HG03378 (cell line): ENCODE measurements at regions not wholly inside any gene's neighbourhood (a gene's known extent, or its start where the extent isn't known, plus 50 kb on each side); places are given as distances from the start of the nearest gene placed in this dataset.

Experiments
- ATAC-seq: cut with Tn5 transposase; IDR thresholded peaks from one replicate; pipeline ENCODE4 v1.9.1; 2021; ENCODE audit warnings: mild to moderate bottlenecking, moderate library complexity; ENCODE audit not compliant: unreplicated experiment

DNA sequence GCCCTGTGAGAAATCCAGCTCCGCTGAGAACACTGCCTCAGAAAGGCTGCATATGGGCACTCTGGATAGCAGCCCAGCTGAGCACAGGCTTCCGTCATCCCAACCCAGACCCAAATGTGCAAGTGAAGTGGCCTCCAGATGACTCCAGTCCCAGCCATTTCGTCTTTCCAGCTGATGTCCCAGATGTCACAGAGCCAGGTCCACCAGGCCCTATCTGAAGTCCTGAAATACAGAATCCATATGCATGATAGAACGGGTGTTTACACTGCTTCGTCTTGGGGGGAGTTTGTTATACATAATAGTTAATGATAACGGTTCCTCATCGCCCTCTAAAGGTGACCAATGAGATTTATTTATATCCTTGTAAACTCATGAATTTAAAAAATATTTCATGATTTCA is 72.6 kb upstream of the TRIM2 start:
- ATAC-seq: no peak

DNA sequence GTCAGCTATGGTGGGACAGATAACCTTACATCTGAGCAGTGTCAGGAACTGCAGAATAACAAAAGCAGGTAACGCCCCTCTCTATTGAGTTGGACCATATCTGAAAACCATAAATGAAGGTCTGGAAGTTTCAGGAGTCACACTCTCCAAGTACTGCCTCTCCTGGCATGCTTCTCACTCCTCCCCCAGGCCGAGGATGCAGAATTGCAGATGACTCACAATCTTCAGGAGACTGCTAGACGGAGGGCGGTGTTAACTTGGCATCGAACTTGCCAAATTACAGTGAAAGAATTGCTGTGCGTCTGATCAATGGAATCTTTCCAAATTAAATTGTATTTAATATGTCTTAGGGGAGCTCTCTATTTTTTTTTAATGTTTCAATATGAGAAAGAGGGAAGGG is 67.1 kb upstream of the TRIM2 start:
- ATAC-seq: no peak

DNA sequence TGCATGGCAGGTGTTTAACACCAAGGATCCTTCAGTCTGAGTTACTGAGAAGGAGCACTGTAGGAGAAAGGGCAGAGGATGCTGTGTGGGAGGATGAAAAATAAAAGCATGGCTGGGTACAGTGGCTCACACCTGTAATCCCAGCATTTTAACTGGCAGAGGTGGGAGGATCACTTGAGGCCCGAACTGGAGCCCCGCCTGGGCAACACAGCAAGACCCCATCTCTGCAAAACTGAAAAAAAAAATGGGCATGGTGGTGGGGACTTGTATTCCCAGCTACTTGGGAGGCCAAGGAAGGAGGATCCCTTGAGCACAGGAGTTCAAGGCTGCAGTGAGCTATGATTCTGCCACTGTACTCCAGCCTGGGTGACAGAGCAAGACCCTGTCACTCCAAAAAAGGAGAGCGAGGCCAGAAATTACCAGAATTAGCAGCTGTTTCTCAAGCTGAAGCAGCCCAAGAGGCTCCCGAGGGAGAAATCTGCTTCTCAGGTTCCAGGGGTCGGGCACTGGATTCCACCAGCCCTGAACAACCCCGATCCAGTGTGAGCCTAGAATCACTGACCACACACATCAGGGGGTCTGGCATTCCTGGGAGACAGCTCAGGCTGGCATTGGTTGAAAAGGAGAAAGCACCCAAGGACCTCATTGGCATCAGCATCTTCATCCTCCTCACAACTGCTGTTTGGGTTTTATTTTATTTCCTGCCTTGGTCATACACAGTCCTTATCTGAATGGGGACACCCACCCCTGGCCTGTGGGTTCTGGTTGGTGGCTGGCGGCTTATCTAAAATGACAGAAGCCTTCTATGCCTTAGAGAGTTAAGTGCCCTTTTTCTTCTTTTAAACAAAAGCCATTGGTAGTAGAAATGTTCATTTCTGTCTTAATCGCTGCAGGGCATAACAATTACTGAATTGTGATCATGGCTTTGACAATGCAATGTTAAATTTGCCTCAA is 66.3 kb upstream of the TRIM2 start:
- no peak for ATAC-seq

DNA sequence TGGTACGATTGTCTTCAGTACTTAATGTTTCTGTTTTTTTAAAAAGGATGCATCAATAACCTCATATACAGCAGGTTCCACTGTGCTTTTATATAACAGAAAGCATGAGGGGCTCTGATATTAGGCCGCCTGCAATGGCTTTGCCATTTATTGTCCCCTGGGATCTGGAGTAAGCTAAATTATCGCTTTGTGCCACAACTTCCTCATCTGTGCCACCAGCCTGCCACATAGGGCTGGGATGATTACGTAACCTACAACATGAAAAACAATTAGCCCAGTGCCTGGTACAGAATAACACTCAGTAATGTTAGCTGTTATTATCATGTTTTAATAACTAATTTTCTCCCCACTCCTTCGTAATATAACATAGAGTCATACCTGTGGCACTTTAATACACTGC is 65.5 kb upstream of the TRIM2 start:
- no peak for ATAC-seq

DNA sequence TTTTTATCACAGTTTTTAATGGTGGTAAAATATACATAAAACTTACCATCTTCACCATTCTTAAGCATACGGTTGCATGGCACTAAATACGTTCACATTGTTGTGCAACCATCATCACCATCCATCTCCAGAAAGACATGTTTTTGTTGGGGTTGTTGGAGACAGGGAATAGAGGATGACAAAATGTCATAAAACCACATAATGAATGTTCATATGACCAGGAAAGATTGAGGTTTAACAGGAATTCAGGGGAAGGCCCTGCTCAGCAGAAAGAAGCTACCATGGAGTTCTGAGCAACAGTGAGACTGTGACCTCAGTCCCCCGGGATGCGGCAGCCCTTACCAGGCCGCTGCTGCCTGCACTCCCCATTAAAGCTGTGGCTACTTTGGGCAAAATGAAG is 63.9 kb upstream of the TRIM2 start:
- no peak for ATAC-seq

DNA sequence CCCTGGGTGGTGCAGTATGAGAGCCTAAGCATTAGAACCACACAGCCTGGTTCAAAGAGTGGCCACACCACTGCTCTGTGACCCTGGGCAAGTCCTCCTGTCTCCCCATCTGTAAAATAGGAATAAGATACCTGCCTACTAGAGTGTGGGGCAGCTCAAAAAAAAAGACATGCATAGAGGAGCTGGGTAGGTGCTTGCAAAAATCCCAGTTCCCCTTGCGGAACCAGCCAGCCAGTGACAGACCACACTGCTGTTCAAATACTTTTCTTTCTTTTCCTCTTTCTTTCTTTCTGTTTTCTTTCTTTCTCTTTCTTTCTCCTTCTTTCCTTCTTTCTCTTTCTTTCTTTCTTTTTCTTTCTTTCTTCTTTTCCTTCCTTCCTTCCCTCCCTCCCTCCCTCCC is 63.0 kb upstream of the TRIM2 start:
- no peak for ATAC-seq

DNA sequence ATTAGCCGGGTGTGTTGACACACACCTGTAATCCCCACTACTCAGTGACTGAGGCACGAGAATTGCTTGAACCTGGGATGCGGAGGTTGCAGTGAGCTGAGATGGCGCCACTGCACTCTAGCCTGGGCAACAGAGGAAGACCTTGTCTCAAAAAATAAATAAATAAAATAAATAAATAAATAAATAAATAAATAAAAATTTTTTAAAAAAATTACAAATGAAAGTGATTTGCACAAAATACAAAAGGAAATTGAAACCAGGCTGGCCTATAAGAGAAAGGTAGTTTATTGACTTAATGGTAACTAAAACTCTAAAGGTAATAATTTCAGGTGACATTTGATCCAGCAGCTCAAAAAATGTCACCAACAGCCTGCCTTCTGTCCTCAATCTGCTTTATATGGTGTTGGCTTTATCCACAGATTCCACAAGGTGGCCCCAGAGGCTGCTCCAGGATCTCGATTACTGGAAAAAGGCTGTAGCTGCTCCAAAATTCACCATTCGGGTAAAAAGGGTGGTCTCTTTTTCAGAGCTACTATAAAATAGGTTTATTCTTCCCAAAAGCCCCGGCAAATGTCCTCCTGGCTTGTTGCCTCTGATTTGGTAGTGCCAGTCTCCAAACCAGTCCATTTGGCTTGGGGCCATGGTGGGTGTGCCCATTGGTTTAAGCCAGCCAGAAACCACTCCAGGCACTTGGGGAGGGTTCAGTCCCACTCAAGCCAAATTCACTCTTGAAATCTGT is 61.4 kb upstream of the TRIM2 start:
- ATAC-seq: no peak

DNA sequence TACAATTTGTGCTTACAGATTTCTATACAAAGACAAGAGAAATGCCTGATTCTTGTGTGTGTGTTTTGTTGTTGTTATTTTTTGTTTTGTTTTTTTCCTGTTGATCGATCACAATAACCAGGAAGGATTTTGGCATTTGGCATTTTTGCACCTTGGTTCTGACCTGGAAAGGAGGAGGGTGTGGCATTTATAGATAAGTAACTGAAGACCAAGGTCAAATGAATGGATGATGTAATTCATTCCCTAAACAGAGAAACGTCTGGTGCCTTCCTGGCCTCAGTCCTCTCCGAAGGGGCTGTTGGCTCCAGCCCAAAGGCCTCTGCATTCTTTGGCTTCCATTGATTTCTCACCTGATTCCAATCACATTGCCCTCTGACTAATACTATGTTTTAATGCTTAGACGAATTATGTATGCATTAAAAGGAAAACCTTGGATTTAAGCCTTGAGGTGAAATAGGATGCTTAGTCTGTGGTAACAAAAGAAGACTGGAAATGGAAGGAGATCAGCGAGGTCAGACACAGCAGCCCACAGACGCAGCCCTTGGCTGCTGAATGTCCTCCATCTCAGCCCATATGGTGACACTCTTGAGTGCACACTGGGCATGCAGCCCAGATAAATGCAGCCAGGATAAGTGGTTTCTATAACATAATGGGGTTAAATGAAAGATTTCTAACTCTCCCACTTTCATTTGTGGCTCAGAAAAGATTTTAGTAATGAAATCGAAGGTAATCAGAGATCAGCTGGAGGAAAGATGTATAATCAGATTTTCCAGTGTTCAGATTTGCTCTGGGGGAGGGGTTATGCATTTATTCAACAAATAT is 60.5 kb upstream of the TRIM2 start:
- ATAC-seq: no peak

DNA sequence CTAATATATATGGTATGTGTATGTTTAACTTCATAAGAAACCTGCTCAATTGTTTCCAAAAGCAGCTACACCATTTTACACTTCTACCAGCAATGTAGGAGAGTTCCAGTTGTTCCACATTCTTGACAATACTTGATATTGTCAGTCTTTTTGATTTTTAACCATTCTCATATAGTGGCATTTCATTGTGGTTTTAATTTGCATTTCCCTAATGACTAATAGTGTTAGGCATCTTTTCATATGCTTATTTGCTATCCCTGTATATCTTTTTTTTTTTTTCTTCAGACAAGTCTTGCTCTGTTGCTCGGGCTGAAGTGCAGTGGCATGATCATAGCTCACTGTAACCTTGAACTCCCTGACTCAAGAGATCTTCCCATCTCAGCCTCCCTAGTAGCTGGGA is 58.2 kb upstream of the TRIM2 start:
- no peak for ATAC-seq

DNA sequence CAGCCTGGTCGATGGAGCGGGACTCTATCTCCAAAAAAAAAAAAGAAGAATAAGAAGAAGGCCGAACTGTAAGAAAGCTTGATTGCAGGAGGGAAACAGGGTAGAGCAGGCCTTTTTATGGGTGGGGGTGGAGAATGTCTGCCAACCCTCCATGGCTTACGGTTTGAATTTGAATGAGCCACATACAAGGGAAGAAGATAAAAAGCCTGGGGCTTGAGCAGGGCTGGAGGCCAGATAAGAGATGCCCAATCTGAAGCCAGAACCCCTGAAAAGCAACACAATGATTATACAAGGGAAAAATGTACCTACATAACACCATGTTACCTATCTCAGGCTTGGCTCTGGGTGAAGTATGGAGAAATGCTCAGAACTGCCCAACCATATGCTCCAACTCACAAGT is 57.3 kb upstream of the TRIM2 start:
- no peak for ATAC-seq

DNA sequence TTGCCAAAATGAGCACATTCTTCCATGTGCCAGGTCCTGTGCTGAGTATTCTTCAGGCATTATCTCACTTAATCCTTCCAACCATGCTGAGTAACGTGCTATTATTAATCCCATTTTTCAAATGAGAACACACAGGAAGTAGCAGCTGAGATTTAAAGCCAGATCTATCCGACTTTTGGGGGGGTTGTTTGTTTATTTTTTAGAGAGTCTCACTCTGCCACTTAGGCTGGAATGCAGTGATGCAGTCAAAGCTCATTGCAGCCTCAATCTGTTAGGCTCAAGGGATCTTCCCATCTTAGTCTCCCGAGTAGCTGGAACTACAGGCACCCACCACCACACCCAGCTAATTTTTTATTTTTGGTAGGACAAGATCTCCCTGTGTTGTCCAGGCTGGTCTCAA is 55.5 kb upstream of the TRIM2 start:
- ATAC-seq: no peak

DNA sequence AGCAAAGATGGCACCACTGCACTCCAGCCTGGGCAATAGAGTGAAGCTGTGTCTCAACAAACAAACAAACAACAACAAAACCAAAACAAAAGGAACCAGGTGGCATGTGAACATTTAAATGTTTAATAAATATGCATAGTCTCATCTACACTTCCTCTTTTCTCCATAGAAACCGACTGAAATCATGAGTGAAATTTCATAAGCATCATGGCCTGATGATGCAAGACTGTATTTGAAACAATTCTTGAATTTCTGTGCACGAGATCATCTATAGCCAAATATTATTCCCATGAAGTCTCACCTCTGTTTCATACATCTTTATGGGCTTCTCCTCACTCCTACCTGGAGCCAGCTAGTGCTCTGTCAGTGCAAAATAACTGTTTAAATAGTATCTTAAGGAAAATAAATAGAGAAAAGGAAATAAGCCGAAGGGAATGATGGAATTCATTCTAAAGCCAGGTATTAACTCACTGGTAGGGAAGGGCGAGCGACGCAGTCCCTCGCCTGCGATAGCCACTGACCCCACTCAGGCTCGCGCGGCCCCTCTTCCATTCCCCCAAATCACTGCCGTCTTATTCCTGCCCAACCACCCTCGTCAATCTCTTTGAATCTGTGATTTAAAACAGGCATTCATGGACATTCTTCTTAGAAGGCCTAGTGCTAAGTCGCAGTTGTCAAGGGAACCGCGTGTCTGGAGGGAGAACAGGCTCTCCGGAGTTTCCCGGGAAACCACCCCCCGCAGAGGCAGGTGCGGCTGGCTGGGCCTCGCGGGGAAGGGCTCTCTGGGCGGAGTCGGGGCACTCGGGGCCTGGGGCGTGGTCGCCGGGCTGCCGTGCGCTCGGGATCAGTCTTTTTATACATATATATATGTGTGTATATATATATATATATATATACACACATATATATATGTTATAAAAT is 52.4 kb upstream of the TRIM2 start:
- ATAC-seq: no peak

DNA sequence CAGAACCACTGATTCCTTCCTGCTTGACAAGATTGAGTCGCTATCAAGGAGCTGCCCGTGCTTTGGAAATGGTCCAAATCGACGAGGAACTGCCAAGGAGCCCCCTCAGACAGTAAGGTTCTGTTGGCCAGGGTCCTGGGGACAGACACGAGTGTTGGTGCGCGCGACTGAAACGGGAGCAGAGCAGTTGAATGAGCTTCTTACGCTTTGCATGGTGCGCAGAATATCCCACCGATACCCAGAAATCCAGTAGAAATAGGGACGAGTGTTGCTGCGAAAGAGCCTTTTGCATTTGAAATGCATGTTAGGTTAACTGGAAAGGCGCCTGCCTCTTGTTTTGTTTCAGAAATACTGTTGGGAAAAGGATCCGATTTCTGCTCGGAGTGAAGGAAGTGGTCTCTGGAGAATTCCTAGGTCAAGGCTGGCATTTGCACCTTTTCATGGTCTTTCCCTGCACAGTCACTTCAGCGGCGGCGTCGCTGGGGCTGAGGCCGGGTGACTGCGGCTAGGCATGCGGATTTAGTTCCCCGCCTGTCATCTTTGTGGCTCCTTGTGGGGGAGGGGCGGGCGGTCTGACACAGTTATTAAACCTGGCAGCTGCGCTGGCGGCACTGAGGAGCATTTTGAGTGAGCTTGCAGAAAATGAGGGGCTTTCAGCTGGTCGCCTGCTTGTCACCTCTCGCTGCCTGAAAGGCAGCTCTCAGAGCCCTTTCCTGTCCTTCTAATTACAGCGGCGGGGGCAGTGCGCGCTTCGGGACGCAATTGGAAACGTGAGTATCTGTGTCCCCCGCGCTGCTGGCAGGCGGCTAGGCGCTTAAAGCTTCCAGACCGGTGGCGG is 51.5 kb upstream of the TRIM2 start:
- peak; percentile 7 for ATAC-seq

DNA sequence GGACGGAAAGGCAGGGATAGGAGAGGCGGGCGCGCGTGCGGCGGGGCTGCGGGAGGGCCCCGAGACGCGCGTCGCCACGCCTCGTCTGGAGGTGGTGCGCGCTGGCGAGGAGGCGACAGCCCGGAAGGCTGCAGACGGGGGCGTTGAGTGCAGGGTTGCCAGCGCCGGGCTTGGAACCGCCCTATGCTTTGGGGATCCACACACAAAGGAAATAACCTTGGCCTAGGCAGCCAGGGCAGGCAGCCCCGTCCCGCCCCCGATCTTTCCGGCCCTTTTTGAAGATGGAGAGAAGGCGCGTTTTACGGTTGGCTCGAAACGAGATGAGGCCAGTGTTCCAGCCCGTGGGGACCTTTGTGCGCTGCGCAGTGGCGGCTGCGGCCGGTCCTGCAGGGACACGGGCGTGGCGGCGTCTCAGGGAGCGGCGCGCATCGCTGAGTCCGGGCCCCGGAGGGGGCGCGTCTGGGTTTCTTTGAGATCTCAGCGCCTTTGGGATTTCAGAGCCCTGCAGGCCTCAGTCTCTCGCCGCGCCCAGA is 50.8 kb upstream of the TRIM2 start:
- peak; percentile 55 for ATAC-seq

DNA sequence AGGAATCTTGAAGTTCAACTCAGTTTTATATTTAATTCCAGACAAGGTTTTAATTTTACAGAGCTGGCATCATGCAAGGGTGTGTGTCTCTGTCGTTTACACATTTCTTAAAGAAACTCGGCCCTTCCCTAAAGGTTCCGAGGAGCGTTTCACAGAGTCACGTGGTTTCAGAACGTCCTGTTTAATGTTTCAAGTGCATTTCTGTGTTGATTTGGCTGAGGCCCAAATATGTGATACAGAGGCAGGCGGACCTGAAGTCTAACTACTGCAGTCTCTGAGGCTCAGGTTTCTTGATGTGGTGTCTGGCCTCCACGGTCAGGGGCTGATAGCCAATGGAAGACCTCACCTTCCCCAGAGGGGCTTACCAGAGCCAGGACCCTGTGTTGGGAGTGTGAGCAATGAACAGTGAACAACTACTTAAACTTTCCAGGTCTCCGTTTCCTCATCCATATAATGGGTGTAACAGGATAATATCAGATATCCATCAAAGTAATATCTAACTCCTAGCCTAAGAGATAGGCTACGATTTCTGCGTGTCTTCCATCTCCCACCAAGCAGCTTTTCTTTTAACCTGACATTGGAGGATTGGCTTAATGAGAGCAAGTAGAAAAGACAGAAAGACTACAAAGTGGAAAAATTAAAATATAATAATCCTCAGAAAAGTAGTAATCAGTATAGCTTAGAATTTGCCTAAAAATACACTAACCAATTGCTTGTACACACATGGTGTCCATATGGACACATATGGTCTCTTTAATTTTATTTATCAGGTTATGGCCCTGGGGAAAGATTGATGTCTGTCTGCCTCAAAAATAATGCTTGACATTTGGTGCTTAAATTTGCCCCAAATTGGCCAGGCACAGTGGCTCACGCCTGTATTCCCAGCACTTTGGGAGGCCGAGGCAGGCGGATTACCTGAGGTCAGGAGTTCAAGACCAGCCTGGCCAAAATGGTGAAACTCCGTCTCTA is 50.0 kb upstream of the TRIM2 start:
- no peak for ATAC-seq
